ENCODE measurements at regions not wholly inside any gene's neighbourhood (a gene's known extent, or its start where the extent isn't known, plus 50 kb on each side); places are given as distances from the start of the nearest gene placed in this dataset.
"Not testable (repeated sequence)": the region's sequence is repeated elsewhere in the genome, so short reads cannot be mapped to it uniquely, and the experiment has no call there.

DNA sequence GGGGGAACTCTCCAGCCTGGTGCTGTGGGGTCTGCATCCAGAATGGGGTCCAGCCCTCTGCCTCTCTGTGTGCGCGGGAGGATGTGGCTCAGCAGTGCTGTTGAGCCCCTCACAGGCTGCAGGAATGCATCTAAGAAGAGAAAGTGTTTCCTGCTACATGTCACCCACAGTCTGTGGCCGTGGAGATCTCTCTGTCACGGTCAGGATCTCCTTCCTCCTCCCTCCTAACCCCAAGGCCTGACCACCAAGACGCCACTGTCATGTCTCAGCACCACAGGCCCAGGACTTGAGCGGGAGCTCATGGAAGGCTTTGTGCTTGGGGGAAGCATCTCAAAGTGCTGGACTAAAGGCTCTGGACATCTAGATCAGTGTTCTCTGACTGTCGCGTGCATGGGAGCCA is 90.1 kb downstream of the SREK1 start:
- no peak for DNase-seq

DNA sequence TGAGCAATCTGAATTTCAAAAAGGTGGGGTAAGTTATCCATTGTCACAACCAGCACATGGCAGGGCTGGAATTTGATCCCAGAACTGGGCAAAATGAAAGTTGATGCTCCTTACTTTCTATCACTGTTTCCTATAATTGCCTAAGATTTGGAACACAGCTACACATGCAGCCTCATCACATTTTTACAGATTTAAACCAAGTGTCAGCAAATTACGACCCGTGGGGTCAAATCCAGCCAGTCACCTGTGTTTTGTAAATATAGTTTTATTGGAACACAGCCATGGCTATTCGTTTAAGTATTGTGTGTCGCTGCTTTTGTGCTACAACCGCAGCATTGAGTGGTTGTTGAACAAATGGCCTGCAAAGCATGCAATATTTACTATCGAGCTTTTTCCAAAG is 94.3 kb downstream of the SREK1 start:
- DNase-seq = no peak

DNA sequence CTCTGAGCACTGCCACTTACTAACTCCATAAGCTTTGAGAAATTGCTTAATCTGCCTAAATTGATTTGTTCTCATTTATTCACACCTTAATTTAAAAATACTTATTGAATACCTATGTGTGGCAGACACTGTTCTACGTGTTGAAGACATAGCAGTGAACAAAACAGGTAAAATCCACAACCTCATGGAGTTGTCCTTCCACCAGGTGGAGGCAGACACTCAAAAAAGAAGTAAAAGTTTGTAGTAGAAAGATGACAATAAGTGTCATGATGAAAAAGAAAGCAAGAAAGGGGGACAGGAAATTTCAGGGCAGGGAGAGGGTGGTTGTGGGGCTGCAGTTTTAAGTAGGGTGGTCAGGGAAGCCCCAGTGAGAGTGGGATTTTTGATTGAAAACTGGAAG is 94.9 kb downstream of the SREK1 start:
- DNase-seq = no peak

DNA sequence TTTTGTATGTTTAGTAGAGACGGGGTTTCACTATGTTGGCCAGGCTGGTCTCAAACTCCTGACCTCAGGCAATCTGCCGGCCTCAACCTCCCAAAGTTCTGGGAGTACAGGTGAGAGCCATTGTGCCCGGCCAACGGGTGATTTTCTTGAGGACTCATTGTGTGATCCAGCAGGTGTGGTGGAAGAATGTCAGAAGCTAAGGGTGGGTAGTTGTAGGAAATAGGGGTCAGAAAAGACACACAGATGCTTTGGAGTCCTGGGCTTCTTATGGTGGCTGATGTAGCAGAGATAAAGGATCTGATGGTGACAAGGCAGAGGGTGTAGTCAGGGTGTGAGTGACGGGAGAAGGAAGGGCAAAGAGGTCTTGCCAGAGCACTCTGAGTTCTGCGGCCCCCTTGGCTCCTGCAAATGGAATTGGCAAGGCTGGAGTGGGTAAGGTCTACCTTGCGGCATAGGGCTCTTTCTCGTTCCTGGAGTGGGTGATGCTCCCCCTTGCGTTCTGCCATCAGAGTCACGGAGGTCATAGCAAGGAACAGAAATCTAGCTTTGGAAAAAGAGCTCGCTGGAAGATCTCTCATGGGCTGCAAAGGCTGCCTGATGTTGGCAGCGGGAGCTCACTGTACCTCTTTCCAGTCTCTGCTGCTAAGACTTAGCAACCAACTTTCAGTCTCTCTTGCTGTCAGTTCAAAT is 97.2 kb downstream of the SREK1 start:
- DNase-seq = no peak

DNA sequence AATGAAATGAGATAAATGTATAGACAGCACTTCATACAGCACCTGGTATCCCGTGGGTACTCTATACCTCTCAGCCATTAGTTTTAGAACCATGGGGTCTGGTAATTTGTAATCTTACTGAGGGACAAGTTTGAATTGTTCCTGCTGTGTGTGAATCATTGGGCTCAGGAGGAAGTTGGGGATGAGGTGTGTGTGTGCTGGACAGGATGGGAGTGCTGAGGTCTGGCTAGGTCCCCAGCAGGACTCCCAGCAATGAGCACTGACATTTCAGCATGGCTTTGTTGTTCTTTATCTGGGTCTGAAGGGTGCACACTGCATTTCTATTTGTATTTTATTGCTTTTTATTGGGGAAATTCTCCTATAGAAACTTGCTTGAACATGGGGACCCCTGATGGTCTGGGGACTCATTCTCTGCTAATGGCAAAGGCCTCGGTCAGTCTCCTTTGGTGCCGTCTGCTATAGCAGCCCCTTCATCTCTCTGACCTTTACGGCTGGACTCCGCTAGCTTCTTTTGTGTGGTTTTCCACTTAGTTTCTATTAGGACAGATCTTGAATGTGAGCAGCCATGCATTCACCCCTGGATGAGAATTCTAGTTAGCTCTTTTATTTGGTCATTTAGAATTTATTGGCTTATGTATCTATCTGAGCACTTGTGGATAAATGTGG is 98.1 kb downstream of the SREK1 start:
- DNase-seq = no peak

DNA sequence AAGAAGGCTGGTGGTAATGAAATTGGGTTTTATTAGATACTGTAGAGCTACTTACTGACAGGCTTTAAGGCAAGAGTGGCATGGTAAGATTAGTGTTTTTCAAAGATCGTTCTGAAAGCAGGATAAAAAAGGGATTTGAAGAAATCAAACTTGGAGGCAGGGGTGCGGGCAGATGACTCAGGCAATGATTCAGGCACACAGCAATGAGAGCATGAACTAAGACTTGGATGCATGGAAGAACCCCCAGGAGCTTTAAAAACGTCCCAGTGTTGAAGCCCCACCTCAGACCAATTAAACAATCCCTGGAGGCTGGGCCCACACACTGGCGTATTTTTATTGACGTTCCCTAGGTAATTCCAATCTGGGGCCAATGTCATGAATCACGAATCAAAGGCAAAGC is 102.5 kb downstream of the SREK1 start:
- DNase-seq = no peak

DNA sequence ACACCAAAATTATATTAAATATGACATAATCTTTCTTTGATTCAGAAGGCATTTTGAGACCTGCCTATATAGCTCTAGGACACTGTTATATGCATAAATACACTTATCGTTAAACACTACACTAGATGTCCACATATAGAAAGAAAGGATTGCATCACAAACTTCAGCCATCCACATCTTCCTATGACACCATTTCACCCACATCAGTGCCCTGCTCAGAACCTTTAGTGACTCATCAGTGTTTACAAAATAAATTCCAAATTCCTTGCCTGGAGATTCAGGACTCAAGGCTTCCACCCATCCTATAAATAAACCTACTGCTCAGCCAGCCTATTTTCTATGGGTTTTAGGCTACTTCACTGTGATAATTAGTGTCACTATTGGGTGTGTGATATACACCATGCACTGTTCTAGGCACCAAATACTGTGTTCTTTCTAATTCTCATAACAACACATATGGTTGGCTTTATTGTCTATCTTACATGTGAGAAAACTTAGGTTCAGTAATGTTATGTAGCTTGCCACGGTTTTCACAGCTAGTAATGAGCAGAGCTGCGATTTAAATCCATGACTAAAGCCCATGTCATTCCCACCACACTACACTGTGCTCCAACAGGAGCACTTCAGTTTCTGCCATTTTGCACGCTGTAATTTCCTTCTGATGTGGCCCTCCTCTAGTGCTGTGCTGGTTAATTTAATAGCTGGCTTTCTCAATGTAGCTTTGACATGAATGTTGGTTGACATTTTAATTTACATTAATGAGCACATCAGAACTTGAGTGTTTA is 103.3 kb downstream of the SREK1 start:
- DNase-seq = no peak

DNA sequence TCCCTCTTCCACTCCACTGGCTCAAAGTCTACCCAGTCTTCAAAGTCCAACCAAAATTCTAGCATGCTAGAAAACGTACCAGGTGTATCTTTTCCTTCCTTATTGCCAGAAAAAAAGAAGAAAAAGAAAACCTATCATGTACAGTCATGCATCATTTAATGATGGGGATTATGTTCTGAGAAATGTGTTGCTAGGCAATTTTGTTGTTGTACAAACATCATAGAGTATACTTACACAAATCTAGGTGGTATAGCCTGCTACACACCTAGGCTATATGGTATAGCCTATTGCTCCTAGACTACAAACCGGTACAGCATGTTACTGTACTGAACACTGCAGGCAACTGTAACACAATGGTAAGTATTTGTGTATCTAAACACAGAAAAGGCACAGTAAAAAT is 104.8 kb downstream of the SREK1 start:
- DNase-seq = no peak

DNA sequence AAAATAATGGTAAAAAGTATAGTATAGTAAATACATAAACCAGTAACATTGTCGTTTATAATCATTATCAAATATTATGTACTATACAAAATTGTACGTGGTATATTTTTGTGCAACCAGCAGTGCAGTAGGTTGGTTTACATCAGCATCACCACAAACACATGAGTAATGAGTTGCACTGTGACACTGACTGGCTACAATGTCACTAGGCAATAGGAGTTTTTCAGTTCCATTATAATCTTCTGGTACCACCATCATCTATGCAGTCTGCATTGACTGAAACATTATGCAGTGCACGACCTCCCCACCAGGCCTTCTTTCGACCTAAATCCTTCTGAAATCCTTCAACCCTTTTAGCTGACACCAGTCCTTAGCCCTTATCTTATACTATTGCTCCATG is 105.8 kb downstream of the SREK1 start:
- DNase-seq = no peak

DNA sequence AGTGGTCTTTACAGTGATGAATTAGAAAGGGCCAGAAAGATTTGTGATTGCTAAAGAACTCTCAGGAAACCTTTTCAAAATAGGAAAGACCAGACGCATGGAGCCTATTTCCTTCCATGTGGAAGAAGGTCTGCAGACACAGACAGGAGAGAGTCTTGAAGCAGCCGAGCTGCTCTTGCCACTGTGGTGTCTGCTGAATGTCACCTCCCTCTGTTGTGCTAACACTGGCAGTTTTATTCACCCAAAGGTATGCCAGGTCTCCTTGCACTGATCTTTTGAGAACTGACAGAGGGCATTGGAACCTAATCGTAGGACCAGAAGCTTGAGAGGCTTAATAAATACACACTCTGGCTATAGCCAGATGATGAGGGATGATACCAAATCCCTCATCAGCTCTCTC is 108.7 kb downstream of the SREK1 start:
- DNase-seq = no peak

DNA sequence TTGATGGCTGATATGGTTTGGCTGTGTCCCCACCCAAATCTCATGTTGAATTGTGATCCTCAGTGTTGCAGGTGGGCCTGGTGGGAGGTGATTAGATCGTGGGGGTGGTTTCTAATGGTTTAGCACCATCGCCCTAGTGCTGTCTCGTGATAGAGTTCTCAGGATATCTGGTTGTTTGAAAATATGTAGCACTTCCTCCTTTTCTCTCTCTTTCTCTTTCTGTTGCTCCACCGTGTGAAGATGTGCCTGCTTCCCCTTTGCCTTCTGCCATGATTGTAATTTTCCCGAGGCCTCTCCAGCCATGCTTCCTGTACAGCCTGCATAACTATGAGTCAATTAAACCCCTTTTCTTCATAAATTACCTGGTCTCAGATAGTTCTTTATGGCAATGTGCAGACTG is 111.6 kb downstream of the SREK1 start:
- no peak for DNase-seq

DNA sequence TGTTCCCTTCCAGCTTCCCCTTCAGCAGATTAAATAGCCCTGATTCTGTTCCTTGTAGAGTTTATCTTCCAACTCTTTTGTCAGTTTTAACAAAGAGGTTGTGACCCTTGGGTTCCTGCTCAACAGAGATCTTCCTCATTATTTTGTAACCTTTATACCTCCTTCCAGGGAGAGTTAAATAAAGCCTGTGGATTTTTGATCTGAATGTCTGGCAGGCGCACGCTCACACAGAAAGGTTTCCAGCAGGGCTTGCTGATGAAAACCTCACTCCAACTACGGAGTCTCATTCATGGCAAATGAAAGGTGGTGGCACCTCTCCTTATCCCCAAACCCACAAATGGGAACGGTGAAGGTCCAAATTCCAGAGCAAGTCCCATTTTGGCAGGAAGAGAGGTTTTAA is 129.0 kb downstream of the SREK1 start:
- no peak for DNase-seq

DNA sequence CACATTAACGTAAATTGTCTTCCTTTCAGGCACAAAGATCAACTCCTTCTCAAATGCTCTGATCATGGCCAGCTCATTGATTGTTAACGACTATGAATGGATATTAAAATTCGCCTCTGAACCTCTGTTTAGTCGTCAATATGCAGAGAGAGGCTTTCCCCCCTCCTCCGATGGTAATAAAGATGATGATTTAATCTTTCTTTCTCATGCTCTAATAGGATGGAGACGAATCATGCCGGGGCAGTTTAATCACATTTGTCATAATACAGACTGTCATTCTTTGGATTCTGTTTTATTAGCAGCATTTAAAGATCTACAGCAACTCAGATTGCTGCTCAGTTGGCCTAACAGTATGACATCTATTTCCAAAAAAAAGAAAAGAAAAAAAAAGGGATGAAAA is 132.9 kb downstream of the SREK1 start:
- no peak for DNase-seq

DNA sequence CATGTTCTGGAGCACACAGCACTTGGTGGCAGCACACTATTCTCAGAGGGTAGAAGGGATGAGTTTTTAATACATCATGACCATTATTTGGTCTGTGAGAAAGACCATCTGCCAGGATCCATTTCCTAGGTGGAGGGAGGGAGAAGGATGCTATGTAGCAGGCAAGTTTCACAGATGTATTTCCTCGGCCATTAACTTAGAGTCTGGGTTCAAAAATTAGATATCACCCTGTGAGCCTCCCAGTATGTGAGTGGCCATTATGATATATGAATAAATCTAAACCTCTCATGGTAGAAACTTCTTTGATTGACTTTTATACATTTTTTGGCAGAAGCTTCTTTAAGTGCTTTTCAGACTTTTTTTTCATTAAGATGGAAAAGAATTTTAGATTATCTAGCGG is 133.9 kb downstream of the SREK1 start:
- DNase-seq = no peak

DNA sequence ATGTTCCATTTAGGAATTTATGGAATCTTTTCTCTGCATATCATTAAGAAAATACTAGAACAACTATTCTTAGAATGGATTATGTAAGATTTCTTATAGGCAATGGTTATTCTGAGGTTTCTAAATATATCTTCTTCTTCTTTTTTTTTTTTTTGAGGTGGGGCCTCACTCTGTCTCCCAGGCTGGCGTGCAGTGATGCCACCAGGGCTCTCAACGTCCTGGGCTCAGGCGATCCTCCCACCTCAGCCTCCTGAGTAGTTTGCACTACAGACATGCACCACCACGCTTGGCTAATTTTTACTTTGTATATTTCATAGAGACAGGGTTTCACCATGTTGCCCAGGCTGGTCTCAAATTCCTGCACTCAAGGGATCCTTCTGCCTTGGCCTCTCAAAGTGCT is 137.2 kb downstream of the SREK1 start:
- DNase-seq = no peak

DNA sequence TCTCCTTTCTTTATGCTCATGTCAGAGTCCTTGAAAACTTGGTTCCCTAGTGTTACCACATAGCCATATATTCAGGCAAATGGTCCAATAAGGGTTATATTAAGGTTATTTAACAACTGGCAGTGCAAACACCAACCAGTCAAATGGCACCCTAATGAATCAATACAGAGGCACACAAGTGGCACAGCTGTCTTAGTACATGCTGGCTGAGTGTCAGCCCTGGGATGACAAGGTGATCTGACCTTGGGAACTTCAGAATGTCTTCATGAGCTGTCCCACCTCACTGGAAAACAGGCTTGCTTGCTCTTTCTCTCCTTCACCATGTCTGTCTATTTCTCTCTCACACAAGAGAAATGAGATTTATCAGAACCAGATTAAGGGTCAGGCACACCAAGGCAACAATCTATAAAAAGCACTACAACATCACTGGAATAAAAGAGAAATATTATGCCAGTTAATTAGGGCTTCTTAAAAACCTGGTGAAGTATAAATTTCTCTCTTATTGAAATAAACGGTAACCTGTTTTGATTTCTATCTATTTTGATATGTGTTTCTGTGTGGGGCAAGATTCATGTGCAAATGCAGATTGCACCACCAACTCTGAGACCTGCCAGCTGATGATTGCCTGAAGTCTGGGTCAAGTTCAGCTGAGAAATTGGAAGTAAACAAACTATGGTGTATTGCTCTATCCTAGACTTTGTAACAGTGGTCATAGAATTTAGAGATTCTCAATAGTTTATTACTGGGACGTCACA is 140.7 kb downstream of the SREK1 start:
- no peak for DNase-seq

DNA sequence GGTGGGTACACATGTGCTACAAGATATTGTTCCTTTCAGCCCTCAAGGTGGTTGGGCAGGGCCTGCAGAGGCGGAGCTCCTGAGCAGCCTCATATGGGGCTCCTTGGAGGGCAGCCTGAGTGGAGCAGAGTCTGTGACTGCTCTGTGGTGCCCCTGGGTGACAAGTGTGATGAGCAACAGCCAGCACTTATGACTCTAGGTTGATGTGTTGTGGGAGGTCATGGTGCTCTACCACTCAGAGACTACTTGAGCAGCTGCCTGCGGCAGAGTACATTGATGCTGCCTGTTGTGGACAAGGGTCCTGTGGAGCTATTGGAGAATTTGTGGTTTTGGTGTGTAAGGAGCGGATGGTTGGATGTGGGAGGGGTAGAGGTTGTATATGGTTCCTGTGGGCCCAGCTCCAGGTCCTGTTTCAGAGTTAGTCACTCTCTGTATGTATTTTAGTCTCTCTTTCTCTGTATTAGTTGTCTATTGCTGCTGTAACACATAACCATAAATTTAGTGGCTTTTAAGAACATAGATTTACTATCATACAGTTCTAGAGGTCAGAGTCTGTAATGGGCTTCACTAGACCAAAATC is 141.3 kb downstream of the SREK1 start:
- DNase-seq = peak in 1 of 5 experiments; percentile 2

DNA sequence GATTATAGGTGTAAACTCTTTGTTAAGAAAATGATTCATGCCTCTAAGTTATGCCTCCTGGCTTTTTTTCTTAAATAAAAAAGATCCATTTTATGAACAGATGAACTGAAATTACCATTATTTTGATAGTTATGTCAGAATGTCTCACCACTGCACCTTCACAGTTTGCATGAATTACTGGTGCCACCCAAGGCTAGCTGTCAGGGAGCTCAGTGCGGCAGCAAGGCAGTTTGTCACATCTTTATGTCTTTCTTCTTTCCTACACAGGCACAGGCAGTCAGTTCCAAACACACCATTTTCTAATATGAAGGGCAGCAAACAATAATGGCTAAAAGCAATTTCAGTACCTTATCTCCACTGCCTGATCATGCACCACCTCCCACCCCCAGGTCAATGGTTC is 147.7 kb downstream of the SREK1 start:
- DNase-seq = no peak

DNA sequence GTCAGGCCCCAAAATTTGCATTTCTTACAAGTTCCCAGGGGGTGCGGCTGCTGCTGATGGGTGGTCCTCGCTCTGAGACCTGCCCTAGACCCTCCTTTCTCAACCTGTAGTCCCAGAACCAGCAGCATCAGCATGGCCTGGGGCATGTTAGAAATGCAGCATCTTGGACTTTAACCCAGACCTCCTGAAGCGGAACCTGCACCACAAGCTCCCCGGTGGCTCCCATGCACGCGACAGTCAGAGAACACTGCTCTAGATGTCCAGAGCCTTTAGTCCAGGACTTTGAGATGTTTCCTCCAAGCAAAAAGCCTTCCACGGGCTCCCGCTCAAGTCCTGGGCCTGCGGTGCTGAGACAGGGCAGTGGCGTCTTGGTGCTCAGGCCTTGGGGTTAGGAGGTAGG is 149.8 kb downstream of the SREK1 start:
- DNase-seq = not testable (repeated sequence)

DNA sequence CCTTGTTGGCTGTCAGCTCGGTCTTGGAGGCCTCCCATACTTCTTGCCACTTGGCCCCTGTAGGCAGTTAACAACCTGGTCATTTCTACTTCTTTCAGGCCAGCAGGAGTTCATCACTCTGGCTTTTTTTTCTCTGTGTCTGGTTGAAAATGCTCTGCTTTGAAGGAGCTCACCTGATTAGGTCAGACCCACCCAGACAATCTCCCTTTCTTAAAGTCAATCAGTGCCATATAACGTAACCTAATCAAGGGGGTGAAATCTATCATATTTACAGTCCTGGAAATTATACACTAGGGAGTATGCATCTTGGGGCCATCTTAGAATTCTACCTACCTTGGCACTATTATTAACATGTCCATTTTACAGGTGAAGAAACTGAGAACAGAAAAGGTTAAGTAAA is 155.4 kb downstream of the SREK1 start:
- no peak for DNase-seq

DNA sequence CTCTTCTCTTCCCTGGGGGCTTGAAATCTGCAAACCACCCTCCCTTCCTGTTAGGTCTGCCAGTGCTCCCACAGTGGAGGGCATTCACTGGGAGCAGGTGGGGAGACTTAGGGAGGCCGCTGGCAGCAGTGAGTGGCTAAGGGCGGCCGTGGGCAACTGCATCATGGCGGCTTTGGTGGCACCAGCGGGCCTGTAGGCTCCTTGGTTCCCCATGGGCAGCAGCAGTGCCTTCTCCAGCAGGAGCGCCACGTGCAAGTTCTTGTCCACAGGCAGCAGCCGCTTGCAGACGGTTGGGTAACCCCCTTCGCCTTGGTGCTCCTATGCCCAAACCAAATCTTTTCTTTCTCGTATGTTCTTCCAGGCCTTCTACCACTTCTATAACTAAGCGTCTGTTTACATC is 158.2 kb downstream of the SREK1 start:
- DNase-seq = no peak

DNA sequence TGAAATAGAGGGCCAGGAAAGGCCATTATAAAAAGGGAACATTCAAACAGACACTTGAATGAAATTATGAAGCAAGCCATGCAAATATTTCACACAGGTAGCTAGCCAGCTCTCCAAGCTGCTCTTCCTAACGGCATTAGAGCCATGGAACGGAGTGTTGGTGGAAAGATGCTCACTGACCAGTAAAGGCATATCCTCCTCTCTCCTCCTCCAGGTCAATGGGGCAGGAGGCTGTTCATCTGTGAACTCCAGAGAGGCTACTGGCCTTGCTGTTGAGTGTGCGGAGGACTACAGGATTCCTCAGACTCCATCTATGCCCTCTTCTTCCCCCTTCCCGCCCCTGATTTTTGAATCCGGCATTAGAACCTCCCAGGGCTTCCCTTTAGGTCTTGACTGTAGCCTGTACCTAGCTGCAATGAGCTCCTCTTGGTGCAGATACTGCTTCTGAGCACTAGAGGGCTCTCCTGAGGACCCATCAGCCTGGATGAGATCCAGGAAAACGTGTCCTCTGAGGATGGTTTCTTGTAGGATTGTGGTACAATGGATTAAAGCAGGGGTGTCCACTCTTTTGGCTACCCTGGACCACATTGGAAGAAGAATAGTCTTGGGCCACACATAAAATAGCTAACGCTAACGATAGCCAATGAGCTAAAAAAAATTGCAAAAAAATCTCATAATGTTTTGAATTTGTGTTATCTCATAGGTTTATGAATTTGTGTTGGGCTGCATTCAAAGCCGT is 162.2 kb downstream of the SREK1 start:
- DNase-seq = peak in 2 of 5 experiments; percentile 2 to 47
